Epithelial cell of prostate (primary cell): ENCODE measurements at regions not wholly inside any gene's neighbourhood (a gene's known extent, or its start where the extent isn't known, plus 50 kb on each side); places are given as distances from the start of the nearest gene placed in this dataset.
"Not testable (repeated sequence)": the region's sequence is repeated elsewhere in the genome, so short reads cannot be mapped to it uniquely, and the experiment has no call there.

ENCODE experiments used
- DNase-seq: peaks from one replicate; pipeline ENCODE4 v3.0.0-alpha.2; 2011; ENCODE audit warnings: low read depth, low spot score
- H3K27ac ChIP-seq: fragments of 450-650 bp; 2 replicates; pipeline ENCODE4 v1.5.1; 2017; ENCODE audit warnings: mild to moderate bottlenecking

DNA sequence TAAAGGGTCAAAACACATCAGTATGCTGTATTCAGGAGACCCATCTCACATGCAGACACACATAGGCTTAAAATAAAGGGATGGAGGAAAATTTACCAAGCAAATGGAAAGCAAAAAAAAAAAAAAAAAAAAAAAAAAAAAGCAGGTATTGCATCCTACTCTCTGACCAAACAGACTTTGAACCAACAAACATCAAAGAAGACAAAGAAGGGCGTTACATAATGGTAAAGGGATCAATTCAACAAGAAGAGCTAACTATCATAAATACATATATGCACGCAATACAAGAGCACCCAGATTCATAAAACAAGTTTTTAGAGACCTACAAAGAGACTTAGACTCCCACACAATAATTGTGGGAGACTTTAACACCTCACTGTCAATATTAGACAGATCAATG lies 253.7 kb upstream of the ACO1 start:
- DNase-seq, H3K27ac ChIP-seq: not testable (repeated sequence)

DNA sequence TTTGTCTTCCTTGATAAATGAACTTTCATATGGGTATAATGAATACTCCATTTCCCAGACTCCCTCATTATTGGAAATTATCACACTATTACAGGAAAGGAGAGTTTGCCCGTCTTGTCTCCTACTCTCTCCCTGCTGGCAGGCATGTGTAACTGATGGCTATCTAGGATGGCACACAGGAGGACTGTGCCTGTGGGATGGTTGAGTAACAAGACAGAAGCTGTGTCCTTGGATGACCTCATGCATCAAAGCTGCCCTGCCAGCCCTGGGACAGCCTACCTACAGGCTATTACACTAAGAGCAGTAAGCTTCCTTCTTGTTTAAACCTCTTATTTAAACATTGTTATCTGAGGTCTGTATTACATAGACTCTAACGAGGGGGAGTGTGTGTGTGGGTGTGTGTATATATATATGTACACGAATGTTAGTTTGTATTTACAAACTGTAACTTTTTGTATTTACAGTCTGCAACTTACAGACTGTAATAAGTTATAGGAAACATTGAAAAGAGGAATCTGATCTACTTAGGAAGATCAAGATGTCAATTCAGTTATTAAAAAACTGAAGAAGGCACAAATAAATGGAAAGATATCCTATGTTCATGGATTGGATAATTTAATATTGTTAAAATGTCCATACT lies 247.6 kb upstream of the ACO1 start:
- H3K27ac ChIP-seq = no peak overlapping the region
- DNase-seq = peak; percentile 33

DNA sequence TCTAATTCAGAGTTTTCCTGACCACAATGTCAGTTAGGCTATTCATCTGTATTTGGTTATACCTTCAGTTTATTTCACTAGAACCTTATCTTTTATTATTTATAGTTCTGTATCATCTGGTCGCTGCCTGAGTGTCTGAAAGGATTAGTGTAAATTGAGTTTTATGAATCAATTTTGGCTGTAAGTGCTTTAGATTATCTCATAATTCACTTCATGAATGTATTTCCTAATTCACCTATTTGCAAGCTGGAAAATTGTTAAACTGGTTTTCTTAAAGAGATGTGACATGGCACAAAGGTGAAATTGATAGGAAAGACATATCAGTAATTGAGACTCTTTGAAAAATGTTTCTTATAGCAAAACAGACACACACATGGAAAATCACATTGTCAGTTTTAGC lies 242.4 kb upstream of the ACO1 start:
- no peak for DNase-seq

DNA sequence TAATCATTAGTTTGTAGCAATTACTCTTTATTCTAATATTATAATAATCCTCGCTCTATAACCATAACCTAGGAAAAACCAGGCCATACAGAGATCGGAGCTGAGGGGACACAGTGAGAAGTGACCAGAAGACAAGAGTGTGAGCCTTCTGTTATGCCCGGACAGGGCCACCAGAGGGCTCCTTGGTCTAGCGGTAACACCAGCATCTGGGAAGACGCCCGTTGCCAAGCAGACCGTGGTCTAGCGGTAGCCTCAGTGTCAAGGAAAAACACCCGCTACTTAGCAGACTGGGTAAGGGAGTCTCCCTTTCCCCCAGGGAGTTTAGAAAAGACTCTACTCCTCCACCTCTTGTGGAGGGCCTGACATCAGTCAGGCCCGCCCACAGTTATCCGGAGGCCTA lies 235.9 kb upstream of the ACO1 start:
- DNase-seq, H3K27ac ChIP-seq: not testable (repeated sequence)

More for the DNA sequence above, 242.4 kb upstream of the ACO1 start:
- H3K27ac ChIP-seq = no peak overlapping the region

DNA sequence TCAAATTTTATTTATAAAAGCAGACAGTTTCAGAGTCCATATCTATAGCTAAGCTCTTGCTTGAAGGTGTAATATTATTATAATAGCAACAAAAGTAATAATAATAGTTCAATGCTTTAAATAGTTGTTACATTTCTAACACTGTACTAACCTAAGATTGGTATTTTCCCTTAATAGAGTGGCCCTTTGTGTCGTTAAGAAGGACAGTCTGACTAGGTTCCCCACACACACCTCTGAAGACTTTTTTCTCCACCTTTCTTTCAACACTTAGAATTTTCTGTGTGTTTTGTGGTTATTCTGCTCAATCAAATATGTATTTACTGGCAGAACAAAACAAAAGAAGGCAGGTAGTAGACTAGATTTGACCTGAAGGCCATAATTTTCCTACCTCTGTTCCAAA lies 223.2 kb upstream of the ACO1 start:
- H3K27ac ChIP-seq = no peak overlapping the region
- DNase-seq = no peak

DNA sequence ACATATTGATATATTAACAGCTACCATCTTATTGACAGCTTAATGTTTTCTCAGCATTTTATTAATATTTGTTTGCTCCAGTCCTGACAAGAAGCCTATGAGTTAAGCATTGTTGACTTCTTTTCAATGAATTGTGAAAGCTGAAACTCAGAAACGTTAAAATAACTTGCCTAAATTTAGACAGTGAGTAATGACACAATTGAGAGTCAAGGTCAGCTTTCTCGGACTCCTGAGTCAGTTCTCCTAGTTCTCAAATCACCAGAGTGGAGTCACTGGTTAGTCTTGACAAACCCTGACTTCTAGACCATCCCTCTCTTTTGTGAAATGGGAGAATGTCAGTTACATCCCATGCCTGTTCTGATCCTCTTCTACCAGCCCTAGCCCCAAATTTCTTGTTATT lies 222.7 kb upstream of the ACO1 start:
- H3K27ac ChIP-seq = no peak overlapping the region
- DNase-seq = no peak

DNA sequence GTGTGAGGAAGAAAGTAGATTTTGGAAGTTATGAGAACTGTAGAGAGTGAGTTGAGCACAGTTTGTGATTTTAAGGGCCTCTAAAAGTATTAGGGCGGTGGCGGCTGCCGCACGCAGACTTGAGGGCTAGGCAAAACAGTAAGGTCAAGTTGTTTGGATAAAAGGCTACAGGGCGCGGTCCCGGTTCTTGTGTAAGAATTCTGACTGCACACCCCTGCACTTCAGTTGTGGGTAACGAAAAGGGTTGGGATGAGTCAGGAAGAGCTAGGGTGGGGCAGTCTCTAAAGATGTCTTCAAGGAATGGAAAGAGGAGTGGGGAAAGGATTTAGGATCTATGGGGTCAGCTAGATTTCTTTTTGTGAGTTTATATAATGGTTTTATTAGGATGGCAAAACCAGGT lies 218.1 kb upstream of the ACO1 start:
- DNase-seq, H3K27ac ChIP-seq: not testable (repeated sequence)

DNA sequence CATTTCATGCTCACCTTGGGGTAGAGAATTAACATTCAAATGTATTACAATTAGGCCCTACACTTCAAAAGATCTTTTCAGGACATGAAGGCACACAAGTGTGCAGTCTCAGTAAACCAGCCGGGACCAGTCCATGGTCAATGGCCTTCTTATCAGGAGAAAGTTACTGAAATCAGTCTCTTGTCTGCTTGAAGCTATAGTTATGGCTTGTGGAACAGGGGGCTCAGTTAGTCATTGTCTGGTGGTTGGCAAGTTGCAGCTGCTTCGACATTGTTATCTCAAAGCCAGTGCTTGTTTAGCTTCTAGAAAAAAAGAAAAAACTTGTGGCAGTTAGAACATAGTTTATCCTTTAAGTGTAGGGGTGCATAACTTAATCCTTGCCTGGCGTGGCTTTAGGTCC lies 213.1 kb upstream of the ACO1 start:
- no peak overlapping the region for H3K27ac ChIP-seq
- DNase-seq = no peak

DNA sequence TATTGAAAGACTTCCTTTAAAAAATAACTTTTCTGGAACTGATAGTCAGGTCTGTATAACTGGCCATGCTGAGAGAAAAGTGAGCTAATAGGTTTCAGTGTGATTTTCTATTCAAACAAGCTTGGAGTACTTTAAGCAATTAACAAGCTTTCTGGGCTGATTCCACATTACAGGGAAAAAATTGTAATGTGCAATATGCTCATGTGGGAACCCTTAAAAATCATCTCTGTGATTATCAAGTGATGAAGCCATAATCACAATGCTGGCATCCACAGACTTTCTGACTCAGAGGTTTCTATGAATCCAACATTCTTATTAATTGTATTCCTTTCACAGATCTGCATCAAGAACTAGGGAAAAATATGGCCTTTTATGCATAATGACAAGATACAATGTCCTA lies 212.2 kb upstream of the ACO1 start:
- no peak for DNase-seq

DNA sequence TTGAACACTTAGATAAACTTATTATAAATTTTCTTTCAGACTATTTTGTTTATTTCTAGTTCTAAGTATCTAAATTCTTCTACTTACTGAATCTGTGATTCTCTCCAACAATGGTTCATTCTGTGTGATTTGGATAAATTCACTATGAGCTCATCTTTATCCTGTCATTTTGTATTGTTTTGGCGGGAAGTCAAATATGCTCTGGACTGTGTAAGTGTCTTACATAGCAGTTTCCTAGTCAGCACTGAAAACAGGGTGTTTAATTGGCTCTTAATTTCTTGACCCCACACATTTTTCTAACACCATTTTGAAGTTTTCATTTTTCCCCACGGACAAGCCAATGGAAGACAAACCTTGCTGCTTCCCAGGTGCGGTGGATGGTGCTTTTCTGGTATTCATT lies 207.0 kb upstream of the ACO1 start:
- H3K27ac ChIP-seq = no peak overlapping the region
- no peak for DNase-seq

More for the DNA sequence above, 212.2 kb upstream of the ACO1 start:
- no peak overlapping the region for H3K27ac ChIP-seq

DNA sequence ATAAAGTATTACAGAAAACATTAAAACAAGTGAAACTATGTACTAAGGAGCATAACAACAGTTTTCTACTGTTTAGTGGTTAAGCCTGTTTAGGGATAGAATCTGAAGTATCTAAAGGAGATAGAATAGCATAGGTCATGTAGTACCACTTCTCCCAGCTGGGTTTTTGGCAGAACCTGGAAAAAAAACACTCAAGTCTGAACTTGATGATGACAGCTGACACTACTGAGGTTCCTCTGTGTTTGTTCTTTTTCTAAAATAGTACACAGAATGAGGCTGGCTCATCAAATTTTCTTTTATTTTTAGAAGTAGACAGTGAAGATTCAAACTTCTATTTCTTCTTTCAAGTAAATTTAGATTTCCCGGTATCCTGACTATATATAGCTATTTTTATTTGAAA lies 203.8 kb upstream of the ACO1 start:
- no peak overlapping the region for H3K27ac ChIP-seq
- no peak for DNase-seq

DNA sequence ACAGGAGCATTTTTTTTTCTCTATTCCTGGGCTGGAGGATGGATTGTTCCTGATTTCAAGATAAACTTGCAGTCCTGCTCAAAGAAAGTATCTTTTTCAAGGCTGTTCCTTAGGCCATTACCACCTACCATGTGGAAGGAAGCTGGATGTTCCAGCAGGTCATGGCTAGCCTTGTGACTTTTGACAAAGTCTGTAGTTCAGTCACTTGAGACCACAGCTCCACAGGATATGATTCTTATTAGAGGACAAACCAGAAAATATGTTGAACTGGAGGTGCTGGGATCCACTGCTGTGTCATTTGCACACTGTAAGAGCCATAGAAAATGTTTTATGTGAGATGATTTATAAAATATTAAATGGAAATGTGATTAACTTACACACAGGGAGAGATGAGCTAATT lies 184.2 kb upstream of the ACO1 start:
- DNase-seq = no peak
- no peak overlapping the region for H3K27ac ChIP-seq

DNA sequence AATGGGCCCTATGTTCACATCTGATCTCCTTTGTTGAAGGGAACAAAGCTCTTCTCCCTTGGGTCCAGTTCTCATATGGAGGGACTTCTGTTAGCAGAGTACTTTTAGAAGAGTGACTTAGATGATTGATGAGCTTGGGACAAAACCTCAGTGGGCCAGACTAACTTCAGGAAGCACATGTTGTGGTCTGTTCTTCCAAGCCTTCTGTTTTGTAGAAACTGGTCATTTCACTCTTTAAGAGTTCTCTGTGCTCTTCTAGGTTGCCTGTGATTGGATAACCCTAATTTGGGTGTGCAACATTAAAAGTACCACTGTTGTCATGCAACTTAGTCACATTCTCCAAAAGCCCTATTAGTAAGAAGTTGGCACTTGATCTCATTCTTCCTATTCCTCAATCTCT lies 183.5 kb upstream of the ACO1 start:
- DNase-seq = no peak
- no peak overlapping the region for H3K27ac ChIP-seq

DNA sequence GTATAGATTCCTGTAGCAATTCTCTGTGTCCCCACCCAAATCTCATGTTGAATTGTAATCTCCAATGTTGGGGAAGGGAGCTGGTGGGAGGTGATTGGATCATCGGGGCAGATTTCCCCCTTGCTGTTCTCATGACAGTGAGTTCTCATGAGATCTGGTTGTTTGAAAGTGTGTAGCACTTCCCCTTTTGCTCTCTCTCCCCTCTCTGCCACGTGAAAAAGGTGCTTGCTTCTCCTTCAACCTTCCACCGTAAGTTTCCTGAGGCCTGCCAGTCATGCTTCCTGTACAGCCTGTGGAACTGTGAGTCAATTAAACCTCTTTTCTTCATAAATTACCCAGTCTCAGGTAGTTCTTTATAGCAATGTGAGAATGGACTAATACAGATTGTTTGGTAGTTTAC lies 175.3 kb upstream of the ACO1 start:
- not testable (repeated sequence) for DNase-seq, H3K27ac ChIP-seq

DNA sequence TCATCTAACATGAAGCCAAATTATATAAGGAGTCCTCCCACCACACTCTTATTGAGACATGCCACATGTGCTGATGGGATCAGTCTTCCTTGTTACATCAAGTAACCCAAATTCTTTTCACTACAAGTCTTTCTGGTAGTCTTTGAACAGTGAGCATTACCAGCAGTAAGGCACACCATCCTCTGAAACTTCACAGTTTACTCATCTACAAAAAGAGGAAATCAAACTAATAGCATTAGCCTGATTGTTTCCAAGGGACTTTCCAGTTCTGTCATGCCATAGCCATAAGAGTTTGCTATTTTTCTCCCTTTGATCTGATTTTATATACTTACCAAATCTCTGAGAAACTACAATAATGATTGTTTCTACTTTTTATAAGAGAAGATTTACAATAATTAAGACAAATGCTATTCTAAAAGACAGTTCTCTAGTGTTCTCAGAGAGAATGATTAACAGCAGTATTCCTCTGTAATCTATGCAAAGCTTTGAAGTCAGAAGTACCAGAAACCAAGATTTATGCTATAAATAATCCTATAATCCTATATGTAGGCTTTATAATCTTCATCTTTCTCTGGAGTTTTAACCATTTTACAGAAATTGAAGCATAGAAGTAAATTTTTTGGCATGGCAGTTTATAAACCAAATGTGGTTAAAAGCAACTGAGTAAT lies 166.2 kb upstream of the ACO1 start:
- no peak for DNase-seq
- H3K27ac ChIP-seq = no peak overlapping the region

DNA sequence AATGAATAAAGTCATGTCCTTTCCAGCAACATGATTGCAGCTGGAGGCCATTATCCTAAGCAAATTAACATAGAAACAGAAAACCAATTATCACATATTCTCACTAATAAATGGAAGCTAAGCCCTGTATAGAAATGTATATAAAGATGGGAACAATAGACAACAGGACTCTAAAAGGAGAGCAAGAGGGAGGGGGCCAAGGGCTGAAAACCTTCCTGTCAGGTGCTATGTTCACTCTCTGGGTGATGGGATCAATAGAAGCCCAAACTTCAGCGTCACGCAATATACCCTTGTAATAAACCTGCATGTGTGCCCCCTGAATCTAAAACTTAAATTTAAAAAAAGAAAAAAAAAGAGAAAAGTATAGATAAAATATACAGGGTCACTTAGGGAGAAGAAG lies 163.7 kb upstream of the ACO1 start:
- no peak overlapping the region for H3K27ac ChIP-seq
- no peak for DNase-seq

DNA sequence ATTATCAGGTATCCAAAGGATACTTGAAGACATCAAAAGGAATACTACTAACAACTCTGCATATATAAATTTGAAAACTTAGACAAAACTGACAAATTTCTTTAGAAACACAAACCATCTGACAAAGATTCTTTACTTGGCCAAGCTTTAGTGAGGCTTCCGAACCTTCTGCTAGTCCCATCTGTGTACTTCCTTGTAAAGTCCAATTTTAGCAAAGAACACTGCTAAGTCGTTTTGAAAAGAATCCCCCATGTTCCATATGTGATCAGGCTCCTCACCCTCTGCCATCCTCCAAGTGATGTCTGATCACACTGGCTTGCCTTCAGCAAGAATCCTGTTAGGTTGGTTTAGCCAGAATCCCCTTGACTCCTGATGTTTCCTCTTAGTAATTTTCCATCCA lies 150.0 kb upstream of the ACO1 start:
- DNase-seq = no peak
- H3K27ac ChIP-seq = no peak overlapping the region

DNA sequence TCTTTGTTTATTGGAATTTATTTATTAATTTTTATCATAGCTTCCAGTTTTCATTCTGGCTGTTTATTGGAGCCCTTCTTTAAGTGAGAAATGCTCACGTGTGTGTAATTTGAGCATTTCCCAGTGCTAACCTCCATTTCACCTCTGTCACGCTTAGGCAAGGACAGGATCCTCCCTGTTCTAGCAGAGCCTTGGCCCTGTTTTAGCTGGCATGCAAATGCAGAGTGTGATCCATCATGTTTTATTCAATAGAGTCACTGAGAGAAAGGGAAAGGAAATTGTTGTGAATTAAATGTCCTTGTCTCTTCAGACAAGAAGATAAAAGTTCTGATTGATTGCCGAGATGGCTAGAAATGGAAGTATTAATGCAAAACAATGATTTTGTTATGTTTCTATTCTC lies 137.3 kb upstream of the ACO1 start:
- DNase-seq = no peak

DNA sequence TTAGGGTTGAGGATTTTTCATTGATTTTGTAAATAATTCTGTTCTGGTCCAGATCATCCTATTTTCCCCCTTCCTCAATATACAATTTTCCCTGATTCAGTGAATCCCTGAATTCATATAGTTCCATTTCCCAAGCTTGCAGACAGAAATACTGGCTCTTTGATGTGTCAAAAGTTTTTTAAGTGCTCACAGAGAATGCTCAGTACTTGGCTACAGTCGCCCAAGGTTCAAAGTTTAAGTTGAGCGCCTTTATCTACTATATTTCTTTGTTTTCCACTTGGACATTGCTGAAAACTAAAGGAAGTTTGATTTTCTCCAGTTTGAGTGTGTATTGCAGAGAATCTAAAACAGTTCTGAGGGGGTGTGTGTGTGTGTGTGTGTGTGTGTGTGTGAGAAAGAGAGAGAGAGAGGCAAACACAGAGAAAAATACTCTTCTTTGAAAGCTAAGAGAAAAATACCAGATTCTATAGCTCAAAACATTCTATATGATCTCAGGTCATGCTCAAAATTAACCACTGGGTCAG lies 136.2 kb upstream of the ACO1 start:
- DNase-seq = no peak
- H3K27ac ChIP-seq = no peak overlapping the region

More for the DNA sequence above, 137.3 kb upstream of the ACO1 start:
- H3K27ac ChIP-seq = no peak overlapping the region

DNA sequence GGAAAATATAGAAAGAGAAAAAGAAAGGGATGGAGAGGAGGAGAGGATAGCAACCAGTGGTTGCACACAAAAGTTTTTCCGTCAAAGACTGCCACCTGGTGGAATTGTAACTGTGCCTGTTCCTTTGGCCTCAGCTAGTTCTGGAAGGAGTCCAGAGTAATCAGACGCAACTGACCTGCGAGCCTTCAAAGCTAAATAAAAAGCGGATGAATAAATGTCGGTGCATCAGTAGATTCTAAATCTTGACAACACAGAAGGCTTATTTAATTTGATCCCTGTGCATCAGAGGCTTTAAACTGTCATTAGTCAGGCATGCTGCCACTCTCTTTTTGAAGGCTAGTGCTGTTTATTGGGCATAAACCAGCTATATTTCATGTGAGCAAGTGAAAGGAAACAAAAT lies 132.9 kb upstream of the ACO1 start:
- no peak overlapping the region for H3K27ac ChIP-seq
- DNase-seq = no peak

DNA sequence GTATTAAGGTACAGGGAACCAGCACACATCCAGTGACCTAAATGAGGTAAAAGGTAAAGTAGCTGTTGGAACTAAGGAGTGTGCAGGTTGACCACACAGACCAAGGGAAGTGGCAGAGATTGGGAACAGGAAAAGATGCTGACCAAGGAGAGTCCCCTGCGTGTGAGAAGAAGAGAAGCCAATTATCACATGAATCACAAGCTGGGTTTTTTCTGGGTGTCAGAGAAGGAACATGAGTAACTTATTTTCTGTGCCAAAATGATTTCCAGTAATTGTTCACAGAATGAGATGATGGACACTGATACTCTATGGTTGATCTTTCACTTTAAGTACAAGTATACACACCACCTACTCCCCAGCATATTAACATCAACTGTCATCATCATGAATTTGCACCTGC lies 130.7 kb upstream of the ACO1 start:
- no peak for DNase-seq

DNA sequence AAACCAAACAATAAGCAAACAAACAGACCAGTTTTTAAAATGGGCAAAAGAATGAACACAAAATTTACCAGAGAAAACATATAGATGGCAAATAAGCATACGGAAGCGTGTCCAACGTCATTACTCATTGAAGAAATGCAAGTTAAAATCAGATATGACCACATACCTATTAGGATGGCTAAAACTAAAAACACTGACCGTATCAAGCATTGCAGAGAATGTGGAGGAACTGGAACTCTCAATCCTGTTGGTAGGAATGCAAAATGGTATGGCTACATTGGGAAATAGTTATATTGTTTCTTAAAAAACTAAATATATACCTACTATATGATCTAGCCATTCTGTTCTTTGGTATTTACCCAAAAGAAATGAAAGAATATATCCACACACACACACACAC lies 129.4 kb upstream of the ACO1 start:
- DNase-seq = no peak

More for the DNA sequence above, 130.7 kb upstream of the ACO1 start:
- no peak overlapping the region for H3K27ac ChIP-seq

More for the DNA sequence above, 129.4 kb upstream of the ACO1 start:
- H3K27ac ChIP-seq = no peak overlapping the region
